ENCODE measurements at regions not wholly inside any gene's neighbourhood (a gene's known extent, or its start where the extent isn't known, plus 50 kb on each side); places are given as distances from the start of the nearest gene placed in this dataset.

DNA sequence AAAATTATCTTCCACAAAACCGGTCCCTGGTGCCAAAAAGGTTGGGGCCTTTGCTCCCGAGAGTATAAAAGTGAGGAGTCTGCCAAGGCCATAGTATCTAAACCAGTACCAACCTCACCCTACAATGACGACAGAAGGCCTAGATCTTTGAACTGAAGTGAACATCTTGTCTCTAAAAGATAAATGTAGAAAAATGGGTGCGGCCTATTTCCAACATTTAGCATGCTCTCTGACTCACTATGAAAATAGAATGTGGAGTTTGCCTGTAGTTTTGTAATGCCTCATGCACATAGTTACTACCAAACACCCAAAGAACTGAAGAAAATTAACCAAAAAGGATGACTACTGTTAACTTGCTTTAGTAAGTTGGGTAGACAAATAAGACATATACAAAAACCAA is 218.4 kb downstream of the SLITRK2 start:
- no peak overlapping the region for H3K9ac ChIP-seq (ENCODE audit: insufficient read depth, low read depth, low read length)
- WGBS (ENCODE audit: low lambda C conversion rate): 0% methylated on average over 3 of the region's 4 CpGs
- H4K20me1 ChIP-seq (ENCODE audit: insufficient read depth, low read length): no peaks in the 10 kb centered on the region
- no TSS peak for BruUV-seq (replicated peaks)
- no peaks in the 10 kb centered on the region for H3K36me3 ChIP-seq (replicated peaks in 1 of 2; ENCODE audit: control insufficient read depth in 1 of 2, insufficient read depth in 2 of 2, low read length in 2 of 2)
- no peak for ATAC-seq
- no peak for DNase-seq (ENCODE audit: low spot score)
- ChIA-PET POLR2A (no interaction called here), CTCF (ENCODE audit: low intra/inter-chr PET ratio, low total read pairs) (no interaction called here)
- no peaks in the 10 kb centered on the region for H3K79me2 ChIP-seq (ENCODE audit: insufficient read depth, low read length)
- H3K4me1 ChIP-seq (ENCODE audit: insufficient read depth, low read length): no peaks in the 10 kb centered on the region
- in situ Hi-C loops (cut with HindIII; ENCODE audit: extremely low pct_ligation_motif_present, low pct_unique_long_range_greater_than_20kb) (no loop called here), intact Hi-C loops (cut with micrococcal nuclease; ENCODE audit: unreplicated experiment) (no loop called here)
- no peak overlapping the region for H2AFZ ChIP-seq (ENCODE audit: low read length)
- no peaks in the 10 kb centered on the region for H3K27me3 ChIP-seq (ENCODE audit: control insufficient read depth in 1 of 2, insufficient read depth in 2 of 2, low read length in 2 of 2)
- peaks cover 37% of the 10 kb centered on the region for H3K9me3 ChIP-seq (ENCODE audit: low read length)
- H3K4me3 ChIP-seq (replicated peaks in 1 of 3; ENCODE audit: insufficient read depth in 1 of 3, low read depth in 2 of 3, low read length in 3 of 3): no peak overlapping the region
- H3K4me2 ChIP-seq (ENCODE audit: low read depth, low read length): no peak overlapping the region
- no peak overlapping the region for H3K27ac ChIP-seq (ENCODE audit: extremely low read length, insufficient read depth, low read length)
- no peak for FAIRE-seq
- TF ChIP-seq SPEN (CRISPR knock-in tag; IDR thresholded peaks at IDR 0.05; ENCODE audit: low read depth) (no peak), ZNF17 (CRISPR knock-in tag; IDR thresholded peaks at IDR 0.05) (no peak), XRCC5 (optimal IDR thresholded peaks at IDR 0.05; ENCODE audit: low read length) (no peak), U2AF1 (optimal IDR thresholded peaks at IDR 0.05; ENCODE audit: low read depth, low read length) (no peak), RBAK (CRISPR knock-in tag; IDR thresholded peaks at IDR 0.05) (no peak), MEF2D (CRISPR knock-in tag; IDR thresholded peaks at IDR 0.05) (no peak), HNF4G (IDR thresholded peaks at IDR 0.05; ENCODE audit: borderline replicate concordance, low read depth, low read length) (no peak), HNF4G (CRISPR knock-in tag; IDR thresholded peaks at IDR 0.05; ENCODE audit: borderline replicate concordance, low read depth) (no peak), MED8 (CRISPR knock-in tag; IDR thresholded peaks at IDR 0.05; ENCODE audit: insufficient replicate concordance) (no peak), ZNF232 (CRISPR knock-in tag; IDR thresholded peaks at IDR 0.05; ENCODE audit: borderline replicate concordance) (no peak), SOX6 (IDR thresholded peaks at IDR 0.05) (no peak), SOX6 (CRISPR knock-in tag; IDR thresholded peaks at IDR 0.05) (no peak), CHCHD3 (CRISPR knock-in tag; IDR thresholded peaks at IDR 0.05) (no peak)
- TF ChIP-seq, protein P1, sequence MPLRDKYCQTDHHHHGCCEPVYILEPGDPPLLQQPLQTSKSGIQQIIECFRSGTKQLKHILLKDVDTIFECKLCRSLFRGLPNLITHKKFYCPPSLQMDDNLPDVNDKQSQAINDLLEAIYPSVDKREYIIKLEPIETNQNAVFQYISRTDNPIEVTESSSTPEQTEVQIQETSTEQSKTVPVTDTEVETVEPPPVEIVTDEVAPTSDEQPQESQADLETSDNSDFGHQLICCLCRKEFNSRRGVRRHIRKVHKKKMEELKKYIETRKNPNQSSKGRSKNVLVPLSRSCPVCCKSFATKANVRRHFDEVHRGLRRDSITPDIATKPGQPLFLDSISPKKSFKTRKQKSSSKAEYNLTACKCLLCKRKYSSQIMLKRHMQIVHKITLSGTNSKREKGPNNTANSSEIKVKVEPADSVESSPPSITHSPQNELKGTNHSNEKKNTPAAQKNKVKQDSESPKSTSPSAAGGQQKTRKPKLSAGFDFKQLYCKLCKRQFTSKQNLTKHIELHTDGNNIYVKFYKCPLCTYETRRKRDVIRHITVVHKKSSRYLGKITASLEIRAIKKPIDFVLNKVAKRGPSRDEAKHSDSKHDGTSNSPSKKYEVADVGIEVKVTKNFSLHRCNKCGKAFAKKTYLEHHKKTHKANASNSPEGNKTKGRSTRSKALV (CRISPR knock-in tag; IDR thresholded peaks at IDR 0.05): no peak
- TF ChIP-seq, protein P2, sequence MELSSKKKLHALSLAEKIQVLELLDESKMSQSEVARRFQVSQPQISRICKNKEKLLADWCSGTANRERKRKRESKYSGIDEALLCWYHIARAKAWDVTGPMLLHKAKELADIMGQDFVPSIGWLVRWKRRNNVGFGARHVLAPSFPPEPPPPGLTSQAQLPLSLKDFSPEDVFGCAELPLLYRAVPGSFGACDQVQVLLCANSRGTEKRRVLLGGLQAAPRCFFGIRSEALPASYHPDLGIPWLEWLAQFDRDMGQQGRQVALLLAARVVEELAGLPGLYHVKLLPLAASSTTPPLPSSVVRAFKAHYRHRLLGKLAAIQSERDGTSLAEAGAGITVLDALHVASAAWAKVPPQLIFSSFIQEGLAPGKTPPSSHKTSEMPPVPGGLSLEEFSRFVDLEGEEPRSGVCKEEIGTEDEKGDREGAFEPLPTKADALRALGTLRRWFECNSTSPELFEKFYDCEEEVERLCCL (CRISPR knock-in tag; IDR thresholded peaks at IDR 0.05; ENCODE audit: borderline replicate concordance): no peak
- TF ChIP-seq, protein P3, sequence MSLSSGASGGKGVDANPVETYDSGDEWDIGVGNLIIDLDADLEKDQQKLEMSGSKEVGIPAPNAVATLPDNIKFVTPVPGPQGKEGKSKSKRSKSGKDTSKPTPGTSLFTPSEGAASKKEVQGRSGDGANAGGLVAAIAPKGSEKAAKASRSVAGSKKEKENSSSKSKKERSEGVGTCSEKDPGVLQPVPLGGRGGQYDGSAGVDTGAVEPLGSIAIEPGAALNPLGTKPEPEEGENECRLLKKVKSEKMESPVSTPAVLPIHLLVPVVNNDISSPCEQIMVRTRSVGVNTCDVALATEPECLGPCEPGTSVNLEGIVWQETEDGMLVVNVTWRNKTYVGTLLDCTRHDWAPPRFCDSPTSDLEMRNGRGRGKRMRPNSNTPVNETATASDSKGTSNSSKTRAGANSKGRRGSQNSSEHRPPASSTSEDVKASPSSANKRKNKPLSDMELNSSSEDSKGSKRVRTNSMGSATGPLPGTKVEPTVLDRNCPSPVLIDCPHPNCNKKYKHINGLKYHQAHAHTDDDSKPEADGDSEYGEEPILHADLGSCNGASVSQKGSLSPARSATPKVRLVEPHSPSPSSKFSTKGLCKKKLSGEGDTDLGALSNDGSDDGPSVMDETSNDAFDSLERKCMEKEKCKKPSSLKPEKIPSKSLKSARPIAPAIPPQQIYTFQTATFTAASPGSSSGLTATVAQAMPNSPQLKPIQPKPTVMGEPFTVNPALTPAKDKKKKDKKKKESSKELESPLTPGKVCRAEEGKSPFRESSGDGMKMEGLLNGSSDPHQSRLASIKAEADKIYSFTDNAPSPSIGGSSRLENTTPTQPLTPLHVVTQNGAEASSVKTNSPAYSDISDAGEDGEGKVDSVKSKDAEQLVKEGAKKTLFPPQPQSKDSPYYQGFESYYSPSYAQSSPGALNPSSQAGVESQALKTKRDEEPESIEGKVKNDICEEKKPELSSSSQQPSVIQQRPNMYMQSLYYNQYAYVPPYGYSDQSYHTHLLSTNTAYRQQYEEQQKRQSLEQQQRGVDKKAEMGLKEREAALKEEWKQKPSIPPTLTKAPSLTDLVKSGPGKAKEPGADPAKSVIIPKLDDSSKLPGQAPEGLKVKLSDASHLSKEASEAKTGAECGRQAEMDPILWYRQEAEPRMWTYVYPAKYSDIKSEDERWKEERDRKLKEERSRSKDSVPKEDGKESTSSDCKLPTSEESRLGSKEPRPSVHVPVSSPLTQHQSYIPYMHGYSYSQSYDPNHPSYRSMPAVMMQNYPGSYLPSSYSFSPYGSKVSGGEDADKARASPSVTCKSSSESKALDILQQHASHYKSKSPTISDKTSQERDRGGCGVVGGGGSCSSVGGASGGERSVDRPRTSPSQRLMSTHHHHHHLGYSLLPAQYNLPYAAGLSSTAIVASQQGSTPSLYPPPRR (CRISPR knock-in tag; IDR thresholded peaks at IDR 0.05; ENCODE audit: borderline replicate concordance): no peak
- TF ChIP-seq, protein P4, sequence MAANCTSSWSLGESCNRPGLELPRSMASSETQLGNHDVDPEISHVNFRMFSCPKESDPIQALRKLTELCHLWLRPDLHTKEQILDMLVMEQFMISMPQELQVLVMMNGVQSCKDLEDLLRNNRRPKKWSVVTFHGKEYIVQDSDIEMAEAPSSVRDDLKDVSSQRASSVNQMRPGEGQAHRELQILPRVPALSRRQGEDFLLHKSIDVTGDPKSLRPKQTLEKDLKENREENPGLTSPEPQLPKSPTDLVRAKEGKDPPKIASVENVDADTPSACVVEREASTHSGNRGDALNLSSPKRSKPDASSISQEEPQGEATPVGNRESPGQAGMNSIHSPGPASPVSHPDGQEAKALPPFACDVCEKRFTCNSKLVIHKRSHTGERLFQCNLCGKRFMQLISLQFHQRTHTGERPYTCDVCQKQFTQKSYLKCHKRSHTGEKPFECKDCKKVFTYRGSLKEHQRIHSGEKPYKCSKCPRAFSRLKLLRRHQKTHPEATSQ (CRISPR knock-in tag; IDR thresholded peaks at IDR 0.05; ENCODE audit: borderline replicate concordance): no peak
